ENCODE measurements at regions not wholly inside any gene's neighbourhood (a gene's known extent, or its start where the extent isn't known, plus 50 kb on each side); places are given as distances from the start of the nearest gene placed in this dataset.

GRCh38 chr20:1818895-1819294, 76.3 kb upstream of the SIRPA start:
- TF ChIP-seq POLR2A (IDR thresholded peaks at IDR 0.05; ENCODE audit: low read length): no peak
- no peak for TF ChIP-seq GATA1 (IDR thresholded peaks at IDR 0.05; ENCODE audit: low read depth, low read length)

Data from erythroblast (primary cell).